NCI-H460 (cell line): ENCODE measurements at regions not wholly inside any gene's neighbourhood (a gene's known extent, or its start where the extent isn't known, plus 50 kb on each side); places are given as distances from the start of the nearest gene placed in this dataset.

Experiments used
- DNase-seq: peaks from one replicate; pipeline ENCODE4 v3.0.0-alpha.2; 2016; ENCODE audit warnings: low read depth; ENCODE audit errors: extremely low read depth

DNA sequence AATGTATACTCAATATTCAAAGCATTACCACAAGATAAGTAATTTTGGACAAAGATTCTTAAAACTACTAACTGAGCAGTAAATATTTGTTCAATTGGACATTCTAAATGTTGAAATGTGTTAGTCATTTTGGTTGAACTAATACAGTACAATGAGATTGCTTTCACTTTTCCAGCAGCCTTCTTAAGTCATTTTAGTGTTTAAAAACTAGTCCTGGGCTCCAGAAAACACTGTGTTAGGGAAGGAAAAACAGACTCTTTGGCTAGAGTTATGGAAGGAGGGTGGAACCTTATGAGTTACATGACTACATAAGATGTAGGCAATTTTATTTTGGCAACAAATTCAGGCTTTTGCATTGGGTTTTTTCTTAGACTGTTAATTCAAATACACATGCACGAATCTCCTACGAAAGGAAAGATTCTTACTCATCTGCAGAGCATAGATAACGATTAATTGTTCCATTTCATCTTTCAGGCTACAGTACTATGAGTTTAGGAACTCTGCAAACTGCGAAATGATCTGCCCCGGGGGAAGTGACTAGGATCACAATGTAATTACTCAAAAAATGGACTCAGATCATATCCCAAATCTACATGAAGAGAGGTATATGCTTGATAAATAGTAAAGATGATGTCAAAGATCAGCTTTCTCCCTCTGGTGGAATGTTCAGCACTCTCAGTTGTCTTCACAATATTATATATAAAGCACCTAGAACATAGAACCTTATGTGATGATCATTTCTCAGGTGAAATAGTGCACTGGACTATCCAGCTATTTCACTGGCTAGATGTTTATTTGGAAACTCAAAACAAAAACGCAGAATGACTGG, 492.8 kb upstream of the MDFIC2 start:
- no peak for DNase-seq

DNA sequence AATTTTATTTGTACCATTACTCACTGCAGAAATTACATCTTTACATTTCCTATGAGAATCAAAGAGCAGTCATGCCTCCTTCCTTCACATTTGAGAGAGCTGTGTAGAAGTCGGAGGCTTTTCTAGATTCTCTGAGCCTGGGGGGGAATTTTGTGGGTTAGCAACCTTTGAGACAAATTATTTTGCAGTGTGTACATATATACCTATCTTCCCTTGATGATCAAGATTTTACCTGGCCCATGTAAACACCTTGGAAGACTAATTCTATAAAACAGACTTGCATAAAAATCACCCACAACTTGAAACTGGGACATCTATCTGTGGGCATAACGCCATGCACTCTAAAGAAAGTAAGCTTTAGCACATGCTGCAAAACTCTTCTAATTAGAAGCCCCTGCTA, 491.5 kb upstream of the MDFIC2 start:
- DNase-seq = no peak

- no peak for DNase-seq
Observed at GRCh38 chr3:70803319-70803718, 490.9 kb upstream of the MDFIC2 start.

- DNase-seq = no peak
Observed at GRCh38 chr3:70800951-70801350, 488.5 kb upstream of the MDFIC2 start.

DNA sequence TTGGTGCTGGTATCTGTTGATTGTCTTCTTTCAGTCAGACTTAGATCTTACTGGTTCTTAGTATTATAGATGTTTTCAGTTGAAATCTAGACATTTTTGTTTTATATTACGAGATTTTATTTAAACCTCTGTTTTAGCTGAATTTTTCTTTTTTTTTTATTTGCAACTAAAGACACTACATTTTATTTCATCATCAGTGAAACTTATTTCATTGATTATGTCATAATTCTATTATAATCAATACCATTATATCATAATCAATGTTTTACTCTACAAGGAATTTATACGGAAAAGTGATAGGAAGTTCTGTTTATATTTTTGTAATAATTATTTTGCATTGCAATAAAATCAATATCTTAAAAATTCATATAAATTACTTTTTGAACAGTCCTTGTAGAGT, 477.4 kb upstream of the MDFIC2 start:
- no peak for DNase-seq

DNA sequence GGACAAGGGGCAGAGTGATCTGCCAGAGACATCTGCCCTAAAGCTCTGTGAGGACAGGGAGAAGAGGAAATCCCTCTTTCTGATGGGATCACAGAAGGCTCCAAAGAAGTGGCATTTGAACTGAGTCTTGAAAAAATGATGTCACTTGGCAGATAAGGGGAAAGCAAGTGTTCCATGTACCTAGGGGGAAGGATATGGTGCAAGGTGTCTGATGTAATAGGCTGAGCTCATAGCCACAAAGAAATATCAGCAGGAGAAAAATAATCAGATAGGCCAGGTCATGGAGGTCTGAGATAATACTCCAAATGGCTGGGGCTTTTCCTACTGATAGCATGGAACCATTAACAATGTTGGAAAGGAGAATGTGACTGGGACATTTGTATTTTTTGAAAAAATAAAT, 468.4 kb upstream of the MDFIC2 start:
- DNase-seq = no peak

DNA sequence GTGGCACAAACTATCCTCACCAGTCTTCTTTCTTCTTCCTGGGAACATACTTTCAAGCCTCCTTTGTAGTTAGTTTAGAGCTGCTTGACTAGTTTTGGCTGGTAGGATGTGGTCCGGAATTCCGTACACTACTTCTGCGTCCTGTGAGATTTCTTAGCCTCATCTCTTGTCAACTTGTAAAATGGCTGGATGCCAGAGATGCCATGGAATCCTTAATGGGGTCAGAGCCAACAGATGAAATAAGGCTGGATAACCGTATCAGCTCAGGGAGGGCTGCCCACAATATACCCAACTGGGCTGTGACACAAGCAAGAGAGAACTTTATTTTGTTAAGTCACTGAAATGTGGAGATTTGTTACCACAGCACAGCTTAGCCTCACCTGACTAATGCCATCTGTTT, 466.9 kb upstream of the MDFIC2 start:
- no peak for DNase-seq

GRCh38 chr3:70776081-70776480, 463.6 kb upstream of the MDFIC2 start:
- DNase-seq = no peak

GRCh38 chr3:70775257-70775656, 462.8 kb upstream of the MDFIC2 start:
- DNase-seq = no peak

- no peak for DNase-seq
Observed at GRCh38 chr3:70774641-70775040, 462.2 kb upstream of the MDFIC2 start.

GRCh38 chr3:70771426-70772147, 459.1 kb upstream of the MDFIC2 start:
- no peak for DNase-seq

DNA sequence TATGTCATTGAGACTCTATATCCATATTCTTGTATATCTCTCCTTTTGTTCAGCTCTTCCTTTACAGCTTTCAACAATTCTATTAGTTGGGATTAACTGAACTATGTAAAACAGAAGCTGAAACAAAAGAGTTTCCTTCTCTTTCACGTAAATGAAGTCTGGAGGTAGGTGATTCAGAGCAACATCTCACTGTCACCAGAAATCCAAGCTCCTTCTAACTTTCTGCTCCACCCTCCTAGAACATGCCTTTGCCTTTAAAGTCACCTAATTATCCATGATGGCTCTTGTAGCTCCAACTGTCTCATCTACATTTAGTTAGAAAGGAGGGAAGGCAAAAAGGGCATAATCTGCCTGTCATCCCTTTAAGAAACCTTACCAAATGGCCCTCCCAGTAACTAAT, 458.2 kb upstream of the MDFIC2 start:
- DNase-seq = no peak

- DNase-seq = no peak
Observed at GRCh38 chr3:70766301-70766700, 453.9 kb upstream of the MDFIC2 start.

DNA sequence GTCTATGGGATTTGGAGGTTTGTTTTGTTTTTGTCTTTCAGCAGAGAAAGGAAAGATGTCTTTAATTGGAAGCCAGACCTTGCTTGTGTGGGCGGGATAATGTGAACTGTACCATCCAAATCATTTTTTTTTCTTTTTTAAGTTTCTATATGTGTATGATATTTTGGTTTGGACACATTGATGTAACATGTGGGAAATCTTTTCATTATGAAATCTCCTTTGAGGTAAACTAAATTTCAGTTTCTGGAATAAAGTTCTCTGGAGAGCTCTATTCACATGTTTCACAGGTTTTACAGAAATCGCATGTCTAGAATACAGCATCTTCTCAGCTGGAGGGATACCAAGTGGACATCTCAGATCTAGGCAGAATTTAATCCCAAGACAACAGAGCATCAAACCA, 451.5 kb upstream of the MDFIC2 start:
- no peak for DNase-seq

DNA sequence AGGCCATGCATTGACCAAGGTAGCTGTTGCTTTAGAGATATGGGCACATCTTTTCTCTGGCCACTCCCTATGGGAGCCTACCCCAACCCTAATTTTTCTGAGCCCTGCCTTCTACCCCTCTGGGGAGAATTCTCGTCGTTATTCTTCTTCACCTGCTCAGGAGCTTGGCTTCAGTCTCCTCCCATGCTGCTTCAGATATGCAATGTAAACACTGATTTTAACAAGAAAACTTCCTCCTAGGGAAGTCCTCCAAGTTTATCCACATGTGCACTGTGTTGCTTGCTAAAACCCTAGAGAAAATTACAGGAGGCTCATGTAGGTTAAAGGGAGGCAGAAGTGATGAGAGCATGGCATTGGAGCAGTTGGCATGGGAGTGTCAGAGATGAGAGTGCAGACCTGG, 445.2 kb upstream of the MDFIC2 start:
- no peak for DNase-seq

DNA sequence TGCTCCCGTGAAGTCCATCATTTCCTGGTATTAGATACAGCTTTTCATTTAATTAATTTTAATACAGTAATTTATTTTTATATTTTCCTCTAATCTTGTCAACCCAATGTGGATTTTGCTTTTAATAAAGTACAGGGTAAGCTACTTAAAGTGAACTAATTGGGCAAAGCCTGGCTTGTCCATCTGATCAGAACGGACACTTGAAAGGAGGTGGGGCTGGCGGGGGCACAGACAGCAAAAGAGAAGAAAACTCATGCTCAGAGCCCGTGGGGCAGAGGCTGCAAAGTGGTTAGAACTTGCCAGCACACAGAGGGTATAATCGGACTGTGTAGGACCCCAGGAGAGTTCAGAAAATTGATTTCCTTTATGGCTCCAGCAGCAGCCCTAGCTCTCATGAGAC, 443.1 kb upstream of the MDFIC2 start:
- no peak for DNase-seq

DNA sequence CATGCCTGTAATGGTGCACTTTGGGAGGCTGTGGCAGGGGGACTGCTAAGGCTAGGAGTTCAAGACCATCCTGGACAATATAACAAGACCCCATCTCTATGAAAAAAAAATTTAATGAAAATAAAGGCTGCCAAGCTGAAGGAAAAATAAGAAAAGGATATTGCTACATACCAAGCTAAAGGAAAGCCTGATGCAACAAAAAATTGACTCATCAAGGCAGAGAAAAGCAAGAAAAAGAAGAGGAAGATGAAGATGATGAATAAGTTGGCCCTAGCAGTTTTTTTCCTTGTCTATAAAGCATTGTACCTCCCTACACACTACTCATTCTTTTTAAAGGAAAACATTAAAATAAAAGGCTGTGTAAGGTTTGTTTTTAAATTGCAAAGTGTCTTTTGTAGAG, 441.9 kb upstream of the MDFIC2 start:
- no peak for DNase-seq

- DNase-seq = no peak
Observed at GRCh38 chr3:70753572-70753971, 441.1 kb upstream of the MDFIC2 start.

DNA sequence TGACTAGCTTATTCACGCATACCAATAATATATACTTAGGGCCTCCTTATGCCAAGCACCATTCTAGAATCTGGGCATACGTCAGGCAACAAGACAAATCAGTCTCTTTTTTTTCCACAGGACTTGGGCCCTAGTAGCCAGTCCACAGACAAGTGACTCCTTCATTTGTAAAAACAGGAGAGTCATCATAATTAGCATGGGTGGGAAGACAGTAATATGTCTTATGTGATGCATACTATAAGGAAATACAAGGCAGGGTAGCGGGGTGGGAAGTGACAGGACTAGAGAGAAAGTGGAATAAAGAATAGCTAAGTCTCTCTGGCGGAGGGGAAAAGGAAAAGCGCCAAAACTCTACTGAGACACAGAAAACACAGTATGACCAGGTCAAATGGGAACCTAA, 439.6 kb upstream of the MDFIC2 start:
- no peak for DNase-seq

DNA sequence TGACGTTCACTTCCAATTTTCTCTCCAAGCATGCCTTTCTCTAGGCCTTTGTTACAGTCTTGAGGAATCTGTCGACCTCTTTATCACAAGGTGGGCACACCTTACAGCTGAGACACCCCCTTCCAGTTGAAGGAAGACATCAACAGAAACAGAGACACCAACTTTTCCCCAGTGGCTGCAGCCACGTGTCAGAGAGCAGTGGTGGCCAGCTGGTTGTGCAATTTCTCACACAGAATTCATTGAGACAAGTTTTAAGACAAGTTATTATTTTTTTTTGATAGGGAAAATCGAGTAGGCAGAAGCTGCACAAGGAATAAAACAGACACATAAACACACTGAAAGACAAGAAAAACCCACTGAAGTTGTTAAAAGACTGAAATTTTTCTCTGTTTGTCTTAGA, 436.7 kb upstream of the MDFIC2 start:
- DNase-seq = no peak

- no peak for DNase-seq
Observed at GRCh38 chr3:70748593-70748992, 436.2 kb upstream of the MDFIC2 start.

GRCh38 chr3:70747847-70748246, 435.4 kb upstream of the MDFIC2 start:
- DNase-seq = no peak
